Astrocyte (in vitro differentiated cells and primary cell): ENCODE measurements at regions not wholly inside any gene's neighbourhood (a gene's known extent, or its start where the extent isn't known, plus 50 kb on each side); places are given as distances from the start of the nearest gene placed in this dataset.
"Not testable (repeated sequence)": the region's sequence is repeated elsewhere in the genome, so short reads cannot be mapped to it uniquely, and the experiment has no call there.

Source experiments
- DNase-seq: peaks from one replicate; pipeline ENCODE4 v3.0.0-alpha.2; 2010; ENCODE audit warnings: low read depth
- FAIRE-seq: peaks from 2 replicates; lab custom pipeline; 2011; peaks lifted over from hg19 to GRCh38; lab: Jason Lieb, UNC
- H2AFZ ChIP-seq: 2 replicates; pipeline ENCODE4 v1.6.0; 2012; ENCODE audit warnings: low read depth, low read length, inconsistent platforms
- H3K27ac ChIP-seq: 2 replicates; pipeline ENCODE4 v1.5.1; 2011; ENCODE audit warnings: low read depth, low read length, inconsistent platforms
- H3K27me3 ChIP-seq: 2 replicates; pipeline ENCODE4 v1.6.0; 2011; ENCODE audit warnings: low read length, inconsistent platforms; ENCODE audit not compliant: insufficient read depth
- H3K36me3 ChIP-seq: 2 replicates; pipeline ENCODE4 v1.5.1; 2011; ENCODE audit warnings: low read length, inconsistent platforms; ENCODE audit not compliant: insufficient read depth
- H3K4me1 ChIP-seq: 2 replicates; pipeline ENCODE4 v1.5.1; 2011; ENCODE audit warnings: low read length, inconsistent platforms; ENCODE audit not compliant: insufficient read depth
- H3K4me2 ChIP-seq: 2 replicates; pipeline ENCODE4 v1.6.0; 2012; ENCODE audit warnings: low read length, inconsistent platforms
- H3K4me3 ChIP-seq: 2 replicates; pipeline ENCODE4 v1.5.1; 2011; ENCODE audit warnings: low read depth, mild to moderate bottlenecking, low read length, inconsistent platforms; ENCODE audit not compliant: insufficient read depth
- H3K79me2 ChIP-seq: 2 replicates; pipeline ENCODE4 v1.6.0; 2012; ENCODE audit warnings: mild to moderate bottlenecking, low read length, inconsistent platforms; ENCODE audit not compliant: insufficient read depth
- H3K9ac ChIP-seq: 2 replicates; pipeline ENCODE4 v1.6.0; 2012; ENCODE audit warnings: mild to moderate bottlenecking, low read length, inconsistent platforms
- H3K9me3 ChIP-seq: 2 replicates; pipeline ENCODE4 v1.5.1; 2012; ENCODE audit warnings: low read depth, mild to moderate bottlenecking, low read length, inconsistent platforms; ENCODE audit not compliant: insufficient read depth
- H4K20me1 ChIP-seq: 2 replicates; pipeline ENCODE4 v1.6.0; 2012; ENCODE audit warnings: low read length, inconsistent platforms; ENCODE audit not compliant: insufficient read depth
- H3K27ac Mint-ChIP-seq: one replicate; pipeline ENCODE4 v1.8.0; 2021; ENCODE audit warnings: mild to moderate bottlenecking, mixed read lengths; ENCODE audit not compliant: unreplicated experiment
- H3K27me3 Mint-ChIP-seq: one replicate; pipeline ENCODE4 v1.8.0; 2021; ENCODE audit warnings: low read depth, mixed read lengths; ENCODE audit not compliant: unreplicated experiment
- H3K36me3 Mint-ChIP-seq: one replicate; pipeline ENCODE4 v1.8.0; 2021; ENCODE audit warnings: low read depth, mixed read lengths; ENCODE audit not compliant: unreplicated experiment
- H3K4me1 Mint-ChIP-seq: one replicate; pipeline ENCODE4 v1.8.0; 2021; ENCODE audit warnings: low read depth, mixed read lengths; ENCODE audit not compliant: unreplicated experiment
- H3K4me3 Mint-ChIP-seq: one replicate; pipeline ENCODE4 v1.8.0; 2021; ENCODE audit warnings: mild to moderate bottlenecking, moderate library complexity, mixed read lengths; ENCODE audit not compliant: unreplicated experiment
- H3K9me3 Mint-ChIP-seq: one replicate; pipeline ENCODE4 v1.8.0; 2021; ENCODE audit warnings: mild to moderate bottlenecking, mixed read lengths; ENCODE audit not compliant: unreplicated experiment
- CTCF ChIP-seq: IDR thresholded peaks from 2 replicates; pipeline ENCODE4 v1.5.1; 2011; ENCODE audit warnings: low read depth, mild to moderate bottlenecking, inconsistent platforms, low read length, moderate library complexity; ENCODE audit not compliant: insufficient read depth
- EZH2 ChIP-seq: IDR thresholded peaks from 2 replicates; pipeline ENCODE4 v1.6.1; 2012; ENCODE audit warnings: mild to moderate bottlenecking, low read length, inconsistent platforms; ENCODE audit not compliant: insufficient read depth

- no peaks in the 10 kb centered on the region for H3K4me1 ChIP-seq
- no peak overlapping the region for H3K9ac ChIP-seq
- H3K9me3 ChIP-seq: no peaks in the 10 kb centered on the region
- FAIRE-seq (no peak), DNase-seq (no peak)
- no peaks in the 10 kb centered on the region for H3K79me2 ChIP-seq
- H3K27ac ChIP-seq: no peak overlapping the region
- Mint-ChIP-seq H3K27ac (no peak overlapping the region), H3K36me3 (peaks cover 3% of the 10 kb centered on the region), H3K9me3 (no peaks in the 10 kb centered on the region), H3K27me3 (peaks cover 40% of the 10 kb centered on the region), H3K4me1 (no peaks in the 10 kb centered on the region), H3K4me3 (no peak overlapping the region)
- H3K4me2 ChIP-seq: peak overlapping the region; percentile 15
- TF ChIP-seq CTCF (no peak), EZH2 (no peak)
- H3K4me3 ChIP-seq: no peak overlapping the region
- no peak overlapping the region for H2AFZ ChIP-seq
- no peaks in the 10 kb centered on the region for H4K20me1 ChIP-seq
- H3K36me3 ChIP-seq: no peaks in the 10 kb centered on the region
- H3K27me3 ChIP-seq: peaks cover 22% of the 10 kb centered on the region
These were observed 56.7 kb upstream of the UBE2Q2 start for GRCh38 chr15:75786575-75786947.

GRCh38 chr15:75785771-75786574, 57.3 kb upstream of the UBE2Q2 start:
- H3K27ac Mint-ChIP-seq: peak overlapping the region; percentile 62
- H3K9me3 Mint-ChIP-seq: no peaks in the 10 kb centered on the region
- Histone ChIP-seq H3K27ac (no peak overlapping the region), H3K36me3 (no peaks in the 10 kb centered on the region), H3K4me3 (no peak overlapping the region), H2AFZ (no peak overlapping the region), H3K27me3 (peaks cover 22% of the 10 kb centered on the region), H3K9ac (no peak overlapping the region), H3K9me3 (no peaks in the 10 kb centered on the region), H3K4me1 (no peaks in the 10 kb centered on the region), H3K4me2 (peak overlapping the region; percentile 15), H4K20me1 (no peaks in the 10 kb centered on the region), H3K79me2 (no peaks in the 10 kb centered on the region)
- H3K36me3 Mint-ChIP-seq: peaks cover 3% of the 10 kb centered on the region
- no peaks in the 10 kb centered on the region for H3K4me1 Mint-ChIP-seq
- H3K4me3 Mint-ChIP-seq: no peak overlapping the region
- DNase-seq: no peak
- peaks cover 43% of the 10 kb centered on the region for H3K27me3 Mint-ChIP-seq
- no peak for FAIRE-seq
- TF ChIP-seq EZH2 (no peak), CTCF (peak; percentile 13)

- DNase-seq, H3K36me3 Mint-ChIP-seq, H3K4me1 ChIP-seq, H3K79me2 ChIP-seq, H3K9ac ChIP-seq, H3K4me2 ChIP-seq, H3K27ac Mint-ChIP-seq, H3K9me3 Mint-ChIP-seq, H2AFZ ChIP-seq, H3K27ac ChIP-seq, FAIRE-seq, H3K9me3 ChIP-seq, H3K4me1 Mint-ChIP-seq, H3K4me3 Mint-ChIP-seq, H3K36me3 ChIP-seq, H4K20me1 ChIP-seq, H3K4me3 ChIP-seq: not testable (repeated sequence)
- H3K27me3 Mint-ChIP-seq: peaks cover 44% of the 10 kb centered on the region
- peaks cover 22% of the 10 kb centered on the region for H3K27me3 ChIP-seq
These were observed 58.5 kb upstream of the UBE2Q2 start for GRCh38 chr15:75784511-75785480.

GRCh38 chr15:75783566-75783965, 59.7 kb upstream of the UBE2Q2 start:
- not testable (repeated sequence) for DNase-seq, FAIRE-seq, H3K4me1 Mint-ChIP-seq, H3K4me3 ChIP-seq, H3K36me3 Mint-ChIP-seq, H3K9me3 Mint-ChIP-seq, H3K79me2 ChIP-seq, H3K4me1 ChIP-seq, H3K9ac ChIP-seq, H3K4me2 ChIP-seq, H4K20me1 ChIP-seq, H3K27ac Mint-ChIP-seq, H3K4me3 Mint-ChIP-seq, H3K9me3 ChIP-seq, H3K27ac ChIP-seq, H2AFZ ChIP-seq, H3K36me3 ChIP-seq
- peaks cover 20% of the 10 kb centered on the region for H3K27me3 ChIP-seq
- peaks cover 47% of the 10 kb centered on the region for H3K27me3 Mint-ChIP-seq
